GM12873 (cell line): ENCODE measurements at regions not wholly inside any gene's neighbourhood (a gene's known extent, or its start where the extent isn't known, plus 50 kb on each side); places are given as distances from the start of the nearest gene placed in this dataset.

ENCODE experiments used
- TF ChIP-seq, protein P1 (sequence below): IDR thresholded peaks from 2 replicates; pipeline ENCODE4 v1.5.1; 2012; ENCODE audit warnings: low read depth, mild to moderate bottlenecking, moderate library complexity, low read length, control low read depth; ENCODE audit not compliant: insufficient read depth; ENCODE audit errors: missing control alignments

DNA sequence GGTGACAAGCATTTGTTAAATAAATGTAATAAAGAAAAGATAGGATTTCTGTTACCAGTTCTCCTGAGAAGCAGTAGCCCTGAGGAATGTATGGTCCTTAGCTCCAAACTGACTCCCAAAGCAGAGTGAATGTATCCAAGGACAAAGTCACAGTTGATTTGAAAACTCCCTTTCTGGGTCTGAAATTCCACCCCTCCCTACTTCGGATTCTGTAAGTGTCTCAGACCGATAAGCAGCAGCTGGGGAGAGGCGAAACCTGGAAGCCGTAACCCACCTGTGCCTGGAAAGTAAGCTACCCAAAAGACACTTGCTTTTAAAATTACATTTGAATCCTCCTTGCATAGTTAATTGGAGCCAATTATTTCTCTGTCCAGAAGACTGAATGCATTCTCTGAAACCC lies 122.9 kb upstream of the FRMD4A start:
- TF ChIP-seq, protein P1, sequence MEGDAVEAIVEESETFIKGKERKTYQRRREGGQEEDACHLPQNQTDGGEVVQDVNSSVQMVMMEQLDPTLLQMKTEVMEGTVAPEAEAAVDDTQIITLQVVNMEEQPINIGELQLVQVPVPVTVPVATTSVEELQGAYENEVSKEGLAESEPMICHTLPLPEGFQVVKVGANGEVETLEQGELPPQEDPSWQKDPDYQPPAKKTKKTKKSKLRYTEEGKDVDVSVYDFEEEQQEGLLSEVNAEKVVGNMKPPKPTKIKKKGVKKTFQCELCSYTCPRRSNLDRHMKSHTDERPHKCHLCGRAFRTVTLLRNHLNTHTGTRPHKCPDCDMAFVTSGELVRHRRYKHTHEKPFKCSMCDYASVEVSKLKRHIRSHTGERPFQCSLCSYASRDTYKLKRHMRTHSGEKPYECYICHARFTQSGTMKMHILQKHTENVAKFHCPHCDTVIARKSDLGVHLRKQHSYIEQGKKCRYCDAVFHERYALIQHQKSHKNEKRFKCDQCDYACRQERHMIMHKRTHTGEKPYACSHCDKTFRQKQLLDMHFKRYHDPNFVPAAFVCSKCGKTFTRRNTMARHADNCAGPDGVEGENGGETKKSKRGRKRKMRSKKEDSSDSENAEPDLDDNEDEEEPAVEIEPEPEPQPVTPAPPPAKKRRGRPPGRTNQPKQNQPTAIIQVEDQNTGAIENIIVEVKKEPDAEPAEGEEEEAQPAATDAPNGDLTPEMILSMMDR: no peak

DNA sequence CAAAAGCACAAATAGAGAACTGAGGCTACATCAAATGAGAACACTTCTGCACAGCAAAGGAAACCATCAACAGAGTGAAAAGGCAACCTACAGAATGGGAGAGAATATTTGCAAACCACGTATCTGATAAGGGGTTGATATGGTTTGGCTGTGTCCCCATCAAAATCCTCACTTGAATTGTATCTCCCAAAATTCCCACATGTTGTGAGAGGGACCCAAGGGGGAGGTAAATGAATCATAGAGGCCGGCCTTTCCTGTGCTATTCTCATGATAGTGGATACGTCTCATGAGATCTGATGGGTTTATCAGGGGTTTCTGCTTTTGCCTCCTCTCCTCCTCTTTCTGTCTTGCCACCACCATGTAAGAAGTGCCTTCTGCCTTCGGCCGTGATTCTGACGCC lies 120.6 kb upstream of the FRMD4A start:
- TF ChIP-seq, protein P1: no peak

DNA sequence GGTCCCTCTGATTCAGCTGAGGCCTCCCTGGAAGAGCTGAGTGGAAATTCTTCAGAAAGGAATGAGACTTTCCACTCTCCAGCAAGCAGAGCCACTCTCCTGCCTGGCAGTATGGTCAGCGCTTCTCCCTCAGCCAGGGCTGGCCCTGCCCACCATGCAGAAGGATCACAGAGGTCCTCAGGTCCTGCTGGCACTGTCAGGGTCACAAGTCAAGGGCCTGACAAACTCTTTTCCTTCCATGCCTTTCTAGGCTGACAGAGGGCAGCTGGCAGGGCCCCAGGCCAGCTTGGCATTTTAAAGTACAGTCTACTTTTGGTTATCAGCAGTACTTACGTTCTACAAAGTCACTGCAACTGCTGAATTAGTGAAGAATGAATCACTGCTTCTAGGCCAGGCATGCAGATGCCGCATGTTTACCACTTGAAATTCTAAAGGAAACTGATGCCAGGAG lies 119.3 kb upstream of the FRMD4A start:
- TF ChIP-seq, protein P1: no peak

DNA sequence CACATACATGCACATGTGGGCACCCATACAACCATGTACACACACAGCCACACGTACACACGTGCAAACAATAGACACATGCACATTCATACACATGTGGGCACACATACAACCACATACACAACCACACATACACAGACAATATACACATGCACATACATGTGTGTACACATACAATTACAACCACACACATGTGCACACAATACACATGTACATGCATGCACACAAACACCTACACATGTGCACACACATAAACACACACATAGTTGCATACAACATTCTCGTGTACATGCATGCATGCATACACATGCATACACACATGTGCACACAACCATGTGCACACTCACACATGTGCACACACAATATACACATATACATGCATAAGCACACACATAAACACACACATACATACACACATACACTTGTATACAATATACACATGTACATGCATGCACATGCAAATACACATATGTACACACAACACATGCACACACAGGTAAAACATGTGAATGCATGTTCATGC lies 118.6 kb upstream of the FRMD4A start:
- TF ChIP-seq, protein P1: no peak

DNA sequence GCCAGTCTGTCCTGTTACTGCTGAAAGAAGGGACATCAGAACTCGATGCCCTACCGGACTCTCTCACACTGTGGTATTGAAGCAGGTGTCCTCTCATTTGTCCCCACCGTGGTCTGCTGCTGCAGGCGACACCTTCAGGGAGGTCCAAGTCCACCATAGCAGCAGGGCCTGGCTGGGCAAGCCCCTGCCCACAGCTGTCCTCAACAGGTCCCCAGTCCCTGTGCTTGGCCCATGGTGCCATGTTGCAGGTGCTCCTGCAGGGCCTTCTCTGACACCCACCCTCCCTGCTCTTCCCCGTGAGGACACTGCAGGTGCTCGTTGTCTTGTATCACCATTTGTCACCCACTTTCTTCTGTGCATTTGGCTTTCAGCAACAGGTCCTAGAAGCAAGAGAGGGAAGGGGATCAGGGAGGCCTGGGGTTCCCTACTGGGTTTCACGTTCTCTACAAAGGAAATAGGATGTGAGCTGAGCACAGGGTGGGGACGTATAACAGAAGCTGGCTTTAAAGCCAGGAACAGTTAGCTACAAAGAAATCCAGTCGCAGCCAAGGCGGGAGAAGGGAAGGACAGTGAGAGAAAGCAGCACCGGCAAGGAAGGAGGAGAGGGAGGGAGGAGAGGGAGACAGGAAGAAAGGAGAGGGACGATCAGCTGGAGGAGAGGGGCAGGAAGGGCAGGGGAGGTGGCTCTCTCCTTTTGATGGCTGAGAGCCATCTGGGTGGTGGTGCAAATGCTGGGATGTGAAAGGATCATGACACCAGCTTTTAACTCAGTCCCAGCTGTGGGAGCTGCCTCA lies 117.7 kb upstream of the FRMD4A start:
- TF ChIP-seq, protein P1: no peak

DNA sequence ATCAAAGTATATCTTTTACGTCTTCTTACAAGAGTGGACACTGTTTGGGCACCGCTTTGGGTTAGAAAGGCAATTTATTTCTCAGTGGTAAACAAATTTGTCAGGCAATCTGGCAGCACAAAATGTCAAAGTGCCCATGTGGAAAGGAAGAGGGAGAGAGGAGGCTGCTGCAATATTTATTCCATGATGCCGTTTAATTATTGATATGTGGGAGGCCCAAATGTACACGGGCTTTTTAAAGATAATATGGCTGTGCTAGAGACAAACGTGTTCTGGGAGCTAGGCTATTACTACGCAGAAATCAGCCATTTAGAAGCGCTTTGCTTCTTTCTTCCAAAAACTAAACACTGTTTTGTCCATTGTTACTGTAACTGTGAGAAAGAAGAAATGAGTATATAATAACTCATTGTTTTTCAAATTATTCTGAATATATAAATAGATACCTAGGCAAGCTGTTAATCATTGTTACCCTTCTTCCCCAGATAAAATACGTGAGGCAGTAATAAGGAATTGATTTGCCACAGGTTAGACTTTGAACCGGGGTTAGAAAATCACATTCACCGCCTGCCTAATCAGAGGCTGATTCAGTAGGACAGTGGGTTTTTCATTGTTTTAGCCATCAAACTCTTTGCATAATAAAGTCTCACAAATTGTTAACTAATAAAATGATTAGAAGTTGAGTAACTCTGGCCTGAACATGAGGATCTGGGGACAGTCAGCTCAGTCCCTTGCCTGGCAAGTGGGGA lies 116.5 kb upstream of the FRMD4A start:
- TF ChIP-seq, protein P1: no peak
